K562 (cell line): ENCODE measurements at regions not wholly inside any gene's neighbourhood (a gene's known extent, or its start where the extent isn't known, plus 50 kb on each side); places are given as distances from the start of the nearest gene placed in this dataset.

ENCODE experiments used
- ATAC-seq: fragments of 200-7000 bp; cut with Tn5 transposase; 3 replicates; pipeline ENCODE4 v1.9.1; 2020; ENCODE audit warnings: moderate library complexity
- BruUV-seq: library from RNA; stranded (reverse); fragments of 400-500 nt; replicated peaks from 2 replicates; lab custom pipeline; 2021; lab: Mats Ljungman, UMichigan
- CTCF ChIA-PET: fragments of 300-600 bp; formaldehyde crosslinking; extraction: SDS; loops from one replicate; lab custom pipeline; 2021; ENCODE audit warnings: low intra/inter-chr PET ratio; lab: Yijun Ruan, JAX
- POLR2A ChIA-PET: fragments of 300-600, 350-650 bp; sonication (Branson Sonifier 250); formaldehyde crosslinking; extraction: SDS; loops from one replicate; lab custom pipeline; 2021; ENCODE audit warnings: antibody characterized with exemption, inconsistent platforms; lab: Yijun Ruan, JAX
- DNase-seq, 4 experiments: peaks; one replicate each; pipeline versions ENCODE4 v3.0.0 to v3.0.0-alpha.2; 2011 to 2018; ENCODE audit warnings: low spot score in 3 of 4, mixed read lengths in 3 of 4; ENCODE audit errors: extremely low read depth in 1 of 4
- FAIRE-seq: peaks from 2 replicates; lab custom pipeline; 2011; peaks lifted over from hg19 to GRCh38; lab: Jason Lieb, UNC
- H2AFZ ChIP-seq: 2 replicates; pipeline ENCODE4 v1.6.0; 2011; ENCODE audit warnings: low read depth, low read length, control low read depth, inconsistent platforms
- H3K27ac ChIP-seq: fragments of 200-600 bp; 3 replicates; pipeline ENCODE4 v1.8.0; 2011; ENCODE audit warnings: low read depth, mild to moderate bottlenecking, control low read depth, inconsistent platforms, low read length, moderate library complexity, mixed read lengths; ENCODE audit errors: extremely low read depth
- H3K27me3 ChIP-seq, 2 experiments: fragments of 300-600 bp in 1 of 2; 2 replicates in 1 of 2; 3 replicates in 1 of 2; pipeline versions ENCODE4 v1.6.0 to v1.8.0; 2011; ENCODE audit warnings: inconsistent platforms in 2 of 2, low read length in 2 of 2, mild to moderate bottlenecking in 1 of 2, mixed read lengths in 1 of 2, moderate library complexity in 1 of 2; ENCODE audit not compliant: control insufficient read depth in 2 of 2, insufficient read depth in 2 of 2
- H3K36me3 ChIP-seq: fragments of 300-600 bp; 3 replicates; pipeline ENCODE4 v1.8.0; 2011; ENCODE audit warnings: mild to moderate bottlenecking, low read length, inconsistent platforms; ENCODE audit not compliant: control insufficient read depth, insufficient read depth
- H3K4me1 ChIP-seq, 2 experiments: fragments of 200-600 bp in 1 of 2; replicated peaks in 1 of 2; 2 replicates in 1 of 2; 3 replicates in 1 of 2; pipeline versions ENCODE4 v1.5.1 to v1.8.0; 2011; ENCODE audit warnings: inconsistent platforms in 2 of 2, low read length in 2 of 2, mild to moderate bottlenecking in 1 of 2, mixed read lengths in 1 of 2, moderate library complexity in 1 of 2; ENCODE audit not compliant: control insufficient read depth in 2 of 2, insufficient read depth in 2 of 2
- H3K4me2 ChIP-seq: 2 replicates; pipeline ENCODE4 v1.6.1; 2011; ENCODE audit warnings: low read length, control low read depth, inconsistent platforms, mixed read lengths; ENCODE audit not compliant: insufficient read depth
- H3K4me3 ChIP-seq: fragments of 200-600 bp; sonication (generic), shearing (Covaris generic); 2 replicates; pipeline ENCODE4 v1.5.1; 2016; ENCODE audit warnings: control low read depth, inconsistent platforms
- H3K79me2 ChIP-seq: fragments of 200-600 bp; 3 replicates; pipeline ENCODE4 v1.8.0; 2011; ENCODE audit warnings: low read length, inconsistent platforms; ENCODE audit not compliant: control insufficient read depth, insufficient read depth
- H3K9ac ChIP-seq, 2 experiments: 2 replicates each; pipeline versions ENCODE4 v1.6.0 to v1.6.1; 2011; ENCODE audit warnings: low read depth in 2 of 2, low read length in 2 of 2, control low read depth in 1 of 2, inconsistent platforms in 1 of 2, mild to moderate bottlenecking in 1 of 2, mixed read lengths in 1 of 2; ENCODE audit not compliant: insufficient read depth in 1 of 2
- H3K9me1 ChIP-seq: one replicate; pipeline ENCODE4 v1.6.0; 2011; ENCODE audit warnings: inconsistent platforms, mild to moderate bottlenecking, low read length, moderate library complexity; ENCODE audit not compliant: control insufficient read depth, insufficient read depth
- H3K9me3 ChIP-seq: replicated peaks from 2 replicates; pipeline ENCODE4 v1.5.1; 2011; ENCODE audit warnings: low read depth, low read length, inconsistent platforms; ENCODE audit not compliant: control insufficient read depth, insufficient read depth
- H4K20me1 ChIP-seq: replicated peaks from 2 replicates; pipeline ENCODE4 v1.6.1; 2011; ENCODE audit warnings: low read length, inconsistent platforms, mixed read lengths; ENCODE audit not compliant: control insufficient read depth, insufficient read depth
- ATF7 ChIP-seq: fragments of 450-650 bp; IDR thresholded peaks from 2 replicates; pipeline ENCODE4 v1.7.1; 2014; ENCODE audit warnings: mild to moderate bottlenecking, moderate library complexity
- CBX5 ChIP-seq: IDR thresholded peaks from 2 replicates; pipeline ENCODE4 v1.6.1; 2014; ENCODE audit warnings: low read depth, borderline replicate concordance
- HMBOX1 ChIP-seq: sonication (generic); IDR thresholded peaks from 2 replicates; pipeline ENCODE4 v1.6.1; 2016
- HNRNPLL ChIP-seq: fragments of 200-400 bp; formaldehyde crosslinking; IDR thresholded peaks from 2 replicates; pipeline ENCODE4 v1.6.1; 2017; ENCODE audit warnings: low read length, low read depth, mild to moderate bottlenecking; ENCODE audit not compliant: poor library complexity, severe bottlenecking
- SAFB2 ChIP-seq: fragments of 200-400 bp; formaldehyde crosslinking; IDR thresholded peaks from 2 replicates; pipeline ENCODE4 v1.6.1; 2018; ENCODE audit warnings: borderline replicate concordance, low read length, low read depth, moderate library complexity; ENCODE audit not compliant: severe bottlenecking
- SMAD2 ChIP-seq: fragments of 150-350 bp; IDR thresholded peaks from 2 replicates; pipeline ENCODE4 v1.6.1; 2014; ENCODE audit warnings: low read depth, mild to moderate bottlenecking, low read length
- TGIF2 ChIP-seq: sonication (generic); formaldehyde crosslinking; IDR thresholded peaks from 2 replicates; pipeline ENCODE4 v1.8.1; 2022; ENCODE audit warnings: mild to moderate bottlenecking, missing genetic modification reagents, moderate library complexity
- ZNF57 ChIP-seq: fragments of 450-650 bp; formaldehyde crosslinking; IDR thresholded peaks from 2 replicates; pipeline ENCODE4 v1.4.0; 2020; ENCODE audit warnings: mild to moderate bottlenecking, moderate library complexity
- WGBS: fragments of 100-300 bp; shearing (Covaris generic); methylation state at CpG from one replicate; pipeline ENCODE4 v1.1.6; 2016; ENCODE audit warnings: low coverage, mixed read lengths; ENCODE audit not compliant: insufficient coverage; ENCODE audit errors: missing lambda C conversion rate; 5-methylcytosine and 5-hydroxymethylcytosine counted together
- in situ Hi-C: fragments of 300-500 bp; cut with MboI; formaldehyde crosslinking; loops from 4 replicates; pipeline ENCODE4 v1.15.0; 2018; ENCODE audit warnings: inconsistent platforms, mixed read lengths
- intact Hi-C: fragments of 100-400 bp; cut with micrococcal nuclease; formaldehyde crosslinking; loops from 2 replicates; pipeline ENCODE4 v1.14.2; 2022

- Histone ChIP-seq H3K9me1 (no peaks in the 10 kb centered on the region), H3K4me2 (no peak overlapping the region), H3K79me2 (no peaks in the 10 kb centered on the region), H3K9me3 (no peaks in the 10 kb centered on the region), H2AFZ (no peak overlapping the region), H3K27ac (no peak overlapping the region), H3K4me3 (no peak overlapping the region), H4K20me1 (no peaks in the 10 kb centered on the region), H3K4me1 (no peaks in the 10 kb centered on the region), H3K9ac (no peak overlapping the region), H3K27me3 (no peaks in the 10 kb centered on the region), H3K36me3 (no peaks in the 10 kb centered on the region)
- DNase-seq (no peak), ATAC-seq (no peak), FAIRE-seq (no peak)
- TF ChIP-seq SAFB2 (no peak), CBX5 (no peak), ATF7 (no peak), SMAD2 (no peak), HMBOX1 (no peak), HNRNPLL (no peak), TGIF2 (CRISPR knock-in tag) (no peak), ZNF57 (CRISPR knock-in tag) (no peak)
- CTCF ChIA-PET = no interaction called here
- in situ Hi-C loops = no loop called here
- 0% methylated on average over 2 of the region's 2 CpGs for WGBS
- POLR2A ChIA-PET = no interaction called here
- no TSS peak for BruUV-seq
- intact Hi-C loops = no loop called here
Observed at GRCh38 chr4:96379524-96379923, 539.6 kb downstream of the PDHA2 start.
